ENCODE measurements at regions not wholly inside any gene's neighbourhood (a gene's known extent, or its start where the extent isn't known, plus 50 kb on each side); places are given as distances from the start of the nearest gene placed in this dataset.

DNA sequence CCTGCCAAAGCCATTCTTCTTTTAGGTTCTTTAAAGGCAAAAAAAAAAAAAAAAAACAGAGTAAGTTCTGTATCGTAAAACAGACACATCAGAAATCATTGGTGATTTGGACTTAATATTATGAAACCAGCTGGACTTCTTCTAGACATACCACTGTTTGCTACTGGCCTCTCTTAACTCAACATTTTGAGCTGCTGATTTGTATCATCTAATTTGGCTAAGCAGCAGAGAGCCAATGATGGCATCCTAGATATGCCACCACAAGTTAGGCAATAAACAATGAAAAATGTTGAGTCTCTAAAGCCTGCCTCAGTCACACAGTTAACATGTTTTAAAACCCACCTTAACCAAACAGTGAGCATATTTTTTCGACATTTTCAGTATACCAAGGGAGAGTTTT, 1034.3 kb upstream of the NXPH2 start:
- TF ChIP-seq ZNF350 (tag by site-specific recombination; IDR thresholded peaks at IDR 0.05) = no peak
- TF ChIP-seq ZNF19 (tag by site-specific recombination; IDR thresholded peaks at IDR 0.05; ENCODE audit: low read depth) = no peak
- TF ChIP-seq ZNF146 (tag by site-specific recombination; IDR thresholded peaks at IDR 0.05) = no peak
- no peak for TF ChIP-seq HOXC10 (CRISPR knock-in tag; IDR thresholded peaks at IDR 0.05)
- TF ChIP-seq, protein P1, sequence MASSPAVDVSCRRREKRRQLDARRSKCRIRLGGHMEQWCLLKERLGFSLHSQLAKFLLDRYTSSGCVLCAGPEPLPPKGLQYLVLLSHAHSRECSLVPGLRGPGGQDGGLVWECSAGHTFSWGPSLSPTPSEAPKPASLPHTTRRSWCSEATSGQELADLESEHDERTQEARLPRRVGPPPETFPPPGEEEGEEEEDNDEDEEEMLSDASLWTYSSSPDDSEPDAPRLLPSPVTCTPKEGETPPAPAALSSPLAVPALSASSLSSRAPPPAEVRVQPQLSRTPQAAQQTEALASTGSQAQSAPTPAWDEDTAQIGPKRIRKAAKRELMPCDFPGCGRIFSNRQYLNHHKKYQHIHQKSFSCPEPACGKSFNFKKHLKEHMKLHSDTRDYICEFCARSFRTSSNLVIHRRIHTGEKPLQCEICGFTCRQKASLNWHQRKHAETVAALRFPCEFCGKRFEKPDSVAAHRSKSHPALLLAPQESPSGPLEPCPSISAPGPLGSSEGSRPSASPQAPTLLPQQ (tag by site-specific recombination; IDR thresholded peaks at IDR 0.05) = no peak
- TF ChIP-seq HOXA7 (CRISPR knock-in tag; IDR thresholded peaks at IDR 0.05; ENCODE audit: borderline replicate concordance) = no peak
- TF ChIP-seq OVOL3 (tag by site-specific recombination; IDR thresholded peaks at IDR 0.05) = no peak
- no peak for TF ChIP-seq ZNF677 (tag by site-specific recombination; IDR thresholded peaks at IDR 0.05)
- no peak for TF ChIP-seq ZNF623 (tag by site-specific recombination; IDR thresholded peaks at IDR 0.05)
- TF ChIP-seq ZNF837 (tag by site-specific recombination; IDR thresholded peaks at IDR 0.05) = no peak
- no peak for TF ChIP-seq ZFP37 (tag by site-specific recombination; IDR thresholded peaks at IDR 0.05)
- no peak for TF ChIP-seq ZNF529 (tag by site-specific recombination; IDR thresholded peaks at IDR 0.05; ENCODE audit: insufficient replicate concordance)
- no peak for TF ChIP-seq ZBTB7A (tag by site-specific recombination; IDR thresholded peaks at IDR 0.05; ENCODE audit: low read depth)
- Histone ChIP-seq H3K36me3 (ENCODE audit: control insufficient read depth in 2 of 2, insufficient read depth in 1 of 2, low read length in 2 of 2) (no peaks in the 10 kb centered on the region), H3K9me3 (ENCODE audit: control insufficient read depth, insufficient read depth, low read depth, low read length) (no peaks in the 10 kb centered on the region), H3K27ac (ENCODE audit: extremely low read depth, low read depth, low read length) (no peak overlapping the region), H3K4me1 (ENCODE audit: control insufficient read depth, insufficient read depth, low read length) (no peaks in the 10 kb centered on the region), H3K4me3 (ENCODE audit: low read depth, low read length) (no peak overlapping the region)
- ChIA-PET POLR2A (no interaction called here), CTCF (interaction anchor here (0.6 kb wide), 1 partner anchor 1079 kb away, joined by 3 read pairs; no protein-coding TSS in a partner anchor)

DNA sequence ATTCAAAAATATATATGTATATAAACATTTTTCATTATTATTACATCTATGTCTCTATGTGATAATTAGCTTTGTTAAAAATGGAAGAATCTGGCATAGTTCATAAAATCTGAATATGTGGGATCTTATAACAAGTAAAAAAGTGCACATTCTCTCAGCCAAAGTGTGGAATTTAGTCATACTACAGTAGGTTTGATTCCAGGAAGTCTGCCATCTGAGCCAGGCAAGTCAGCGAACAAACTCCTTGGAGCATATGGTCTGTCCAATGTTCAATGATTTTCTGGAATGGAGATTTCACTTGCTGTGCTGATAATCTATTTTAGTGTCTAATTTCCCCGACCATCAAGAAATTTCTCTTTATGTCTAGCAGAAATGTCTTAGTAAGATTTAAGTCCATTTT, 1033.2 kb upstream of the NXPH2 start:
- CTCF ChIA-PET = no interaction called here
- Histone ChIP-seq H3K4me3 (ENCODE audit: low read depth, low read length) (no peak overlapping the region), H3K27ac (ENCODE audit: extremely low read depth, low read depth, low read length) (no peak overlapping the region), H3K36me3 (ENCODE audit: control insufficient read depth in 2 of 2, insufficient read depth in 1 of 2, low read length in 2 of 2) (no peaks in the 10 kb centered on the region), H3K9me3 (ENCODE audit: control insufficient read depth, insufficient read depth, low read depth, low read length) (no peaks in the 10 kb centered on the region), H3K4me1 (ENCODE audit: control insufficient read depth, insufficient read depth, low read length) (no peaks in the 10 kb centered on the region)
- TF ChIP-seq RBAK (tag by site-specific recombination; IDR thresholded peaks at IDR 0.05) = no peak
- TF ChIP-seq ZNF354C (tag by site-specific recombination; IDR thresholded peaks at IDR 0.05; ENCODE audit: borderline replicate concordance, low read depth) = no peak
- TF ChIP-seq OVOL3 (tag by site-specific recombination; IDR thresholded peaks at IDR 0.05) = no peak
- no peak for TF ChIP-seq YY2 (tag by site-specific recombination; IDR thresholded peaks at IDR 0.05)
- no peak for TF ChIP-seq ZNF302 (tag by site-specific recombination; IDR thresholded peaks at IDR 0.05; ENCODE audit: low read depth)
- TF ChIP-seq, protein P2, sequence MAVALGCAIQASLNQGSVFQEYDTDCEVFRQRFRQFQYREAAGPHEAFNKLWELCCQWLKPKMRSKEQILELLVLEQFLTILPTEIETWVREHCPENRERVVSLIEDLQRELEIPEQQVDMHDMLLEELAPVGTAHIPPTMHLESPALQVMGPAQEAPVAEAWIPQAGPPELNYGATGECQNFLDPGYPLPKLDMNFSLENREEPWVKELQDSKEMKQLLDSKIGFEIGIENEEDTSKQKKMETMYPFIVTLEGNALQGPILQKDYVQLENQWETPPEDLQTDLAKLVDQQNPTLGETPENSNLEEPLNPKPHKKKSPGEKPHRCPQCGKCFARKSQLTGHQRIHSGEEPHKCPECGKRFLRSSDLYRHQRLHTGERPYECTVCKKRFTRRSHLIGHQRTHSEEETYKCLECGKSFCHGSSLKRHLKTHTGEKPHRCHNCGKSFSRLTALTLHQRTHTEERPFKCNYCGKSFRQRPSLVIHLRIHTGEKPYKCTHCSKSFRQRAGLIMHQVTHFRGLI (tag by site-specific recombination; IDR thresholded peaks at IDR 0.05) = no peak
- TF ChIP-seq ZFP37 (tag by site-specific recombination; IDR thresholded peaks at IDR 0.05) = no peak
- no peak for TF ChIP-seq ZNF777 (tag by site-specific recombination; IDR thresholded peaks at IDR 0.05; ENCODE audit: borderline replicate concordance)
- TF ChIP-seq, protein P3, sequence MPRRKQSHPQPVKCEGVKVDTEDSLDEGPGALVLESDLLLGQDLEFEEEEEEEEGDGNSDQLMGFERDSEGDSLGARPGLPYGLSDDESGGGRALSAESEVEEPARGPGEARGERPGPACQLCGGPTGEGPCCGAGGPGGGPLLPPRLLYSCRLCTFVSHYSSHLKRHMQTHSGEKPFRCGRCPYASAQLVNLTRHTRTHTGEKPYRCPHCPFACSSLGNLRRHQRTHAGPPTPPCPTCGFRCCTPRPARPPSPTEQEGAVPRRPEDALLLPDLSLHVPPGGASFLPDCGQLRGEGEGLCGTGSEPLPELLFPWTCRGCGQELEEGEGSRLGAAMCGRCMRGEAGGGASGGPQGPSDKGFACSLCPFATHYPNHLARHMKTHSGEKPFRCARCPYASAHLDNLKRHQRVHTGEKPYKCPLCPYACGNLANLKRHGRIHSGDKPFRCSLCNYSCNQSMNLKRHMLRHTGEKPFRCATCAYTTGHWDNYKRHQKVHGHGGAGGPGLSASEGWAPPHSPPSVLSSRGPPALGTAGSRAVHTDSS (tag by site-specific recombination; IDR thresholded peaks at IDR 0.05) = no peak
- TF ChIP-seq ZNF114 (tag by site-specific recombination; IDR thresholded peaks at IDR 0.05) = no peak
- no peak for TF ChIP-seq WT1 (tag by site-specific recombination; IDR thresholded peaks at IDR 0.05)
- TF ChIP-seq KLF16 (tag by site-specific recombination; IDR thresholded peaks at IDR 0.05) = no peak
- no peak for TF ChIP-seq GLIS2 (tag by site-specific recombination; IDR thresholded peaks at IDR 0.05)
- no peak for TF ChIP-seq ZNF610 (tag by site-specific recombination; IDR thresholded peaks at IDR 0.05; ENCODE audit: borderline replicate concordance)
- TF ChIP-seq ZNF341 (tag by site-specific recombination; IDR thresholded peaks at IDR 0.05; ENCODE audit: low read depth) = no peak
- TF ChIP-seq REPIN1 (tag by site-specific recombination; IDR thresholded peaks at IDR 0.05; ENCODE audit: low read depth) = no peak
- no peak for TF ChIP-seq ZNF514 (tag by site-specific recombination; IDR thresholded peaks at IDR 0.05)
- POLR2A ChIA-PET = no interaction called here
